NCI-H2196 (cell line): ENCODE measurements at regions not wholly inside any gene's neighbourhood (a gene's known extent, or its start where the extent isn't known, plus 50 kb on each side); places are given as distances from the start of the nearest gene placed in this dataset.
"Not testable (repeated sequence)": the region's sequence is repeated elsewhere in the genome, so short reads cannot be mapped to it uniquely, and the experiment has no call there.

Source experiments
- DNase-seq: peaks from one replicate; lab custom pipeline; 2025; ENCODE audit not compliant: unreplicated experiment; lab: John Stamatoyannopoulos, UW

DNA sequence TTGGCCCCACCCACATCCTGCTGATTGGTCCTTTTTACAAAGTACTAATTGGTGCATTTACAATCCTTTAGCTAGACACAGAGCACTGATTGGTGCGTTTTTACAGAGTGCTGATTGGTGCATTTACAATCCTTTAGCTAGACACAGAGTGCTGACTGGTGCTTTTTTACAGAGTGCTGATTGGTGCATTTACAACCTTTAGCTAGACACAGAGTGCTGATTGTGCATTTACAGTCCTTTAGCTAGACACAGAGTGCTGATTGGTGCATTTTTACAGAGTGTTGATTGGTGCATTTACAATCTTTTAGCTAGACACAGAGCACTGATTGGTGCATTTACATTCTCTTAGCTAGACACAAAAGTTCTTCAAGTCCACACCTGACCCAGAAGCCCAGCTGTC lies 144.2 kb upstream of the XIRP2 start:
- DNase-seq = not testable (repeated sequence)

DNA sequence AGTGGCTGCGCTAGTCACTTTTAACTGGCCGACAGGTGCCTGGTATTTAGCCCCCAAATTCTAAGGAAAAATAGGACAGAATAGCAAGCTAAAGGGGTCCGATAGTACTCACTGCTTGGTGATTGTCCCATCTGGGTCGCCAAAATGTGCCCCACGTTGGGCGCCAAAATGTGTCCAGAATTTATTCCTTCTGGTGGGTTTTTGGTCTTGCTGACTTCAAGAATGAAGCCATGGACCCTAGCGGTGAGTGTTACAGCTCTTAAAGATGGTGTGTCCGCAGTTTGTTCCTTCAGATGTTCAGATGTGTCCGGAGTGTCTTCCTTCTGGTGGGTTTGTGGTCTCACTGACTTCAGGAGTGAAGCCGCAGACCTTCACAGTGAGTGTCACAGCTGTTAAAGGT lies 144.8 kb upstream of the XIRP2 start:
- DNase-seq = not testable (repeated sequence)

- no peak for DNase-seq
These were observed 161.2 kb upstream of the XIRP2 start for GRCh38 chr2:166727095-166727494.

DNA sequence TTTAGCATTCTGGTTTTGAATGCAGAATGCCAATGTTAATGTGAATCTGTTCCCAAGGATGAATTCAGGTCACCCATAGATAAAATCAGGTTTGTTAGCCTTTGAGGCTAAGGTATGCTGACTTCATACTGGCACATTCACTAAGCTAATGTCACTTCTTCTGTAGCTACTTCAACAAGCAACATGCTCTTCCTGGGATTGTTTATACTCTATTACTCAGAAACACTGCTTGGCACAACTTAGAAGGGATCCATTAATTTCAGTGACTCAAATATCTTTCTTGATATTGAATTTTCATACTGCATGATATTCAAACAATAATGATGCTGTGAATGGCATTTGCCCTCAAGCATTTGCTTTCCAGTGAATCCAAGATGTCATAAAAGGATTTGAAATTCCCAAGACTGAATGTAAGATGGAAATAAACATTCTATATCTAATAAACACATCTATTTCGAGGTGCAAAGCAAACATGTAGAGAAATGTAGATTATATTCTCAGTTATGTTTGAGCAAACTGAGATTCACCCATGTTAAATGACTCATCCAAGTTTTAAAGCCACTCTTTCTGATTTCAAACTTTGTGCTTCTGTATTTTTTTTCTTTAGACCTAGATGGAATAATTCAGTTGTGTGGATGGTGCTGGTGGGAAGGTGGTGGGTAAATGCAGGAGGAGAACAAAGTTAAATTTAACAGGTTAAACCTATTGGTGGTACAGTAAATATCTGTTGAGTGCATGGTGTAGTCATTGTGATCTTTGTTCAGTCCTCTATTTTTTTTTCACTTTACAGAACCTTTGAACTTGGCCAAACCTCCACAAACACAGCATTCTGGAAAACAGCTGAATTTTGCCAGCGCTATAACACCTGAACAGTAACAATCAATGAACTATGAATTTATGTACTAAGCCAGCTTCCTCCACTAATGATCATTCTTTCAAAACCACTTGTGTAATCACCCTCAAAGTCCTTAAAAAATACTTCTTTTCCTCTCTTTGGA lies 162.1 kb upstream of the XIRP2 start:
- DNase-seq = no peak

DNA sequence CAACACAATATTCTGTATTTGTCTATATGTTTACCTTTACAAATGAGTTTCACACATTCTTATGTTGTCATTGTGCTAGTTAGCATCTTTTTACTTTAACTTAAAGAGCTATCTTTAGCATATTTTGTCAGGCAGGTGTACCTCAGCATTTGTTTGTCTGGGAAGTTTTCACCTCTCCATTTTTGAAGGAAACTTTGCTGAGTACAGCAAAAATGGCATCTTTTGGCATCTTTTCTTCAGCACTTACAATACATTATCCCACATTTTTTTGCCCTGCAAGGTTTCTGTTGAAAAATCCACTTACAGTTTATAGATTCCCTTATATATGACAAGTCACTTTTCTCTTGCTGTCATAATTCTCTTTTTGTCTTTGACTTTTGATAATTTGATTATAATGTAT lies 171.3 kb upstream of the XIRP2 start:
- no peak for DNase-seq

DNA sequence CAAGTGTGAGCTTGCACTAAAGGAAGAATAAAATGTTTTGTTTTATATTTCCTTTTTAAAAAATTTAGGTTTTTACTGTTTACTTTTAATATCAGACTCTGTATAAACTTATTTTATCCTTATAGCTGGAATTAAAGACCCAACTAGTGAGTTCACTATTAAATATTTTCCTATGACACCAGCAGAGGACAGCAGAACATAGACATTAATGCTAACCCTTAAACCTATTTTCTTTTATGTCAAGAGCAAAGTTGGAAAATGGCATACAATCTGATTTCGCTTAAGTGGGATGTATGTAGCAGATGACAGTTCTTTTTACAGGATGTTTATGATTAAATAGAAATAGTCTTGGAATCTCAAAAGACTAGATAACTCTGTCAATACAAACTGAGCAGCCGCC lies 188.2 kb upstream of the XIRP2 start:
- DNase-seq = no peak

- no peak for DNase-seq
These were observed 193.1 kb upstream of the XIRP2 start for GRCh38 chr2:166695154-166695553.

GRCh38 chr2:166686057-166686456 lies 192.0 kb upstream of the SCN7A start:
- not testable (repeated sequence) for DNase-seq

DNA sequence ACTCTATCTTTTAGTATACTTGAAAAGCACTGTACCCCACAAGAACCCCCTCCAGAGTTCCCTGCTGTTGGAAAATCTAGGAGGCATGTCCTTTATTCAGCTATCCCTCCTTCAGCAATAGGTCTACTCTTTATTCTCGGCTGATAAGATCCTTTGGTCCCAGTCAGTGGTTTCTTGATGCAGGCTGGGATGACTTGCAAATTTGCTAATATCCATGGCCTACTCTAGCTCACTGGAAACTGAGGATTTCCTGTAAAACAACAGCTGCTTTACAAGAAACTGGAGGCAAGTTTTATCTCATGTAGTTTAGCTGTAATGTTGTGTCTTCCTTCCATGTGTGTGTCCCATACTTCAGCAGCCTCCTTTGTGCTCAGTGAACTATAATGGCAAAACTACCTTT lies 183.9 kb upstream of the SCN7A start:
- DNase-seq = no peak

GRCh38 chr2:166676716-166677115 lies 182.7 kb upstream of the SCN7A start:
- no peak for DNase-seq

DNA sequence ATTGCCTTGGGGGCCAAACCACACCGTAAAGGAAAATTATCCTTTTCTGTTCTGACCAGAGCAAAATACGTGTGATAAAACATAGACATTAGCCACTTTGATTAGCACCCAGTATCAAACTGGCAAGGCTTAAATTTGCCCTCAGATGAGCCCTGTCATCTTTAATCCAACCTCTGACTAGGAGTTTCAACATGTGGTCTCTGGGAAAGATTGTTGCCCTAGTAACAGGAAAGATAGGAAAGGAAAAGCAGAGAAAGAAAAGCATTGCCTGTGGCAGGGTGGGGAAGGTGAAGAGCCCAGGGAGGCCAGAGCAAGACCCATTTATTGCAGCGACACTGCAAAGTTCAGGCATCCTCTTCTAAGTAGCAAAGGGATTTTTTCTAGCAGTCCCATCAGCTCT lies 181.5 kb upstream of the SCN7A start:
- DNase-seq = no peak

DNA sequence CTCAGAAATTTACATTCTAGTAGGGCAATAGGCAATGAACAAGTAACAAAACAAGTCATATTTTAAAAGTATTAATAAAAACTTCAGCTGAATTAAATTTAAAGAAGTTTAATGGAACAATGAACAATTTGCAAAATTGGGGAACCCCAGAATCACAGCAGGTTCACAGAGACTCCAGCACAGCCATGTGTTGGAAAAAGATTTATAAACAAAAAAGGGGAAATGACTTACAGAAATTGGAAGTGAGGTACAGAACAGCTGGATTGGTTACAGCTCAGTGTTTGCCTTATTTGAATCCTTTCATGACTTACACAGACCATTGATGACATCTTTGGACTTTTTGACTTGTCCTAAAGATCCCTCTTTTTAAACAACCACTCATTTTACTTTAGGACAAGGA lies 179.9 kb upstream of the SCN7A start:
- no peak for DNase-seq

DNA sequence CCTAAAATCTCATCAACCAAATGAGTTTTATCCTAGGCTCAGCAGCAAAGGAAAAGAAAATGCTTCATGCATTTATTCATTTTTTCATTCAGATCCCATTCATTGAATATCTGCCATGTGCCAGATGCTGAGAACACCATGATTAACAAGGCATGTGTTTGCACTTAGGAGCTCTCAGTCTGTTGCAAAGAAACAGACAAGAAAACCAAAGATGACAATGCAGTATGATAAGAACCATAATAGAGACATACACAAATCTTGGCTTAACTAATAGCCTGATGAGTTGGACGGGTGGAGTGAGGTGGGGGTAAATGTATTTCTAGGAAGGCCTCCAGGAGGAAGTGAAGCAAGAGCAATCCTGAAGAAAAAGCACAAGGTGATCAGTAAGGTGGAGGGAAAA lies 177.8 kb upstream of the SCN7A start:
- no peak for DNase-seq

GRCh38 chr2:166671235-166671634 lies 177.2 kb upstream of the SCN7A start:
- DNase-seq = no peak

GRCh38 chr2:166665991-166666940 lies 172.2 kb upstream of the SCN7A start:
- DNase-seq = no peak

- DNase-seq = no peak
These were observed 167.8 kb upstream of the SCN7A start for GRCh38 chr2:166661824-166662223.

DNA sequence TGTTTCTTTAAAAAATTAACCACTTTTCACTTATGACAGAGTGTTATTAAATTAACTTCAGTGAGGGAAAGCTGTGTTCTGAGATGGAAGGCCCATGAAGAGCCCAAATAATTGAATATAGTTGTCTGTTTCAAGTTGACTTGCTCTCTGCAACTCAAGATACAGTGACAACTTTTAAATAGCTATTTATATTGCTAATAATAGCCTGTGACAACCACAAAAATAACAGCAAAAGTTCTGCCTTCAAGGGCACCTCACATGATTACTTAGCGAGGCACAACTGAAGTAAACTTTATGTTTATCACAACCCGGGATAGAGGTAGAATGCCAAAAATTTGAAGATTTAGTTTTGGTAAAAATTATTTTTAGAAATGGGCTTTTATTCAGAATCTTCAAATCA lies 167.3 kb upstream of the SCN7A start:
- DNase-seq = no peak

DNA sequence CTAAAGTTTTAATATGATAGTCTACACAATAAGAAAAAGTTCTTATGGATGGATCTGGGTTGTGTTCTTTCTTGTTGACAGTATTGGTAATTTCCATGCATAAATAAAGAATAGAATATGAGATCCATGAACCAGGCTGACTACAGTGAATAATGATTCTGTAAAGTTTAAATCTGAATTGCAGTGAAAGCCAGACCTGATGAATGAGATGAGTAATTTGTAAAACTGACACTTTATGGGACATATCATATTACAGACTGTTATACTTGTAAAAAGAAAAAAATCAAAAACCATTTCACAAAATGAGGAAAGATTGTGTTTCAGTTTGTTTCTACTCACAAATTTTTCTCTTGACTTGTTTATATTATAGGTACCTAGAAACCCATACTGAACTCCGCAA lies 164.9 kb upstream of the SCN7A start:
- DNase-seq = no peak

- DNase-seq = no peak
These were observed 159.2 kb upstream of the SCN7A start for GRCh38 chr2:166653185-166653813.

DNA sequence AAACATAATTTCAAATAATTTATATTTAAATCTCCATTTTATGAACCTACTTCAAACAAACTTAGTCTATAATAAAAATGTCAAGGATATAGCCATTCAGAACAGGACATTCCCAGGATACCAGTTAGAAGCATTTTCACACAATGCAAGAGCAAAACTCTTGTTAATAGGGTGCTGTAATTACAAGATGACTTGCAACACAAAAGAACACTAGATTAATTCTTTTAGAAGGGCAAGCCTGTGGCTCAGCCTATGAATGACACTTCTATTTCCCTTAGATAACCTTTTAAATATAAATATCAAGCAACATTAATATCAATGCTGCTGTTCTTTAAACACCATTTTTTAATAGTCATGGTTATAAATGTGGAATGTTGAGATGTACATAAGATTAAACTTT lies 157.9 kb upstream of the SCN7A start:
- no peak for DNase-seq

- no peak for DNase-seq
These were observed 157.1 kb upstream of the SCN7A start for GRCh38 chr2:166651080-166651675.
